Coronary artery (tissue), 2 donors: ENCODE measurements at regions not wholly inside any gene's neighbourhood (a gene's known extent, or its start where the extent isn't known, plus 50 kb on each side); places are given as distances from the start of the nearest gene placed in this dataset.

ENCODE experiments used
- DNase-seq: peaks from one replicate; pipeline ENCODE4 v3.0.0-alpha.2; 2017; ENCODE audit warnings: low spot score
- H3K27ac ChIP-seq, 2 donors: fragments of 200-600 bp; sonication (generic); one replicate each; pipeline ENCODE4 v1.5.1; 2016 to 2019
- H3K4me3 ChIP-seq: fragments of 200-600 bp; sonication (generic); 2 replicates; pipeline ENCODE4 v1.5.1; 2016; ENCODE audit warnings: mild to moderate bottlenecking, moderate library complexity
- TF ChIP-seq, protein P1 (sequence below): fragments of 200-600 bp; sonication (generic); IDR thresholded peaks from one replicate; pipeline ENCODE4 v1.5.1; 2019; ENCODE audit warnings: antibody characterized with exemption

DNA sequence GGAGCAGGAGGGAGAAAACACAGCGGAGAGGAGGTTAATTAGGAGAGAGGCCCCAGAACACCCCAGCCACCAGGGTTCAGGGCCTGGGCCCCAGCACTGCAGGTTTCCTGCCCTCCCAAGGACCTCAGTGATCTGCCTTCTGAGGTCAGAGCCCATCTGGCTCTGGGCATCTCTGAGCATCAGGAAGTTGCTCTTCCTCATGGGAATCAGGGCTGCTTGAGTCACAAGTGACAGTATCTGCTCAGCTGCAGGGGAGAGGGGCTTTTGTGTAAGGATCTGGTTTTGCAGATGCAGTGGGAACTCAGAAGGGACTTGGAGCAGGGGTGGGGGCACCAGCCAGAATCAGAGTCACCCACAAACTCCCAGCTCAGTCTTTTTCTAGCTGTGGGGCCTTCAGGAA lies 472.1 kb downstream of the PTPRU start:
- Histone ChIP-seq H3K27ac (no peak overlapping the region), H3K4me3 (no peak overlapping the region)
- TF ChIP-seq, protein P1, sequence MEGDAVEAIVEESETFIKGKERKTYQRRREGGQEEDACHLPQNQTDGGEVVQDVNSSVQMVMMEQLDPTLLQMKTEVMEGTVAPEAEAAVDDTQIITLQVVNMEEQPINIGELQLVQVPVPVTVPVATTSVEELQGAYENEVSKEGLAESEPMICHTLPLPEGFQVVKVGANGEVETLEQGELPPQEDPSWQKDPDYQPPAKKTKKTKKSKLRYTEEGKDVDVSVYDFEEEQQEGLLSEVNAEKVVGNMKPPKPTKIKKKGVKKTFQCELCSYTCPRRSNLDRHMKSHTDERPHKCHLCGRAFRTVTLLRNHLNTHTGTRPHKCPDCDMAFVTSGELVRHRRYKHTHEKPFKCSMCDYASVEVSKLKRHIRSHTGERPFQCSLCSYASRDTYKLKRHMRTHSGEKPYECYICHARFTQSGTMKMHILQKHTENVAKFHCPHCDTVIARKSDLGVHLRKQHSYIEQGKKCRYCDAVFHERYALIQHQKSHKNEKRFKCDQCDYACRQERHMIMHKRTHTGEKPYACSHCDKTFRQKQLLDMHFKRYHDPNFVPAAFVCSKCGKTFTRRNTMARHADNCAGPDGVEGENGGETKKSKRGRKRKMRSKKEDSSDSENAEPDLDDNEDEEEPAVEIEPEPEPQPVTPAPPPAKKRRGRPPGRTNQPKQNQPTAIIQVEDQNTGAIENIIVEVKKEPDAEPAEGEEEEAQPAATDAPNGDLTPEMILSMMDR, result no peak
- DNase-seq, result no peak

DNA sequence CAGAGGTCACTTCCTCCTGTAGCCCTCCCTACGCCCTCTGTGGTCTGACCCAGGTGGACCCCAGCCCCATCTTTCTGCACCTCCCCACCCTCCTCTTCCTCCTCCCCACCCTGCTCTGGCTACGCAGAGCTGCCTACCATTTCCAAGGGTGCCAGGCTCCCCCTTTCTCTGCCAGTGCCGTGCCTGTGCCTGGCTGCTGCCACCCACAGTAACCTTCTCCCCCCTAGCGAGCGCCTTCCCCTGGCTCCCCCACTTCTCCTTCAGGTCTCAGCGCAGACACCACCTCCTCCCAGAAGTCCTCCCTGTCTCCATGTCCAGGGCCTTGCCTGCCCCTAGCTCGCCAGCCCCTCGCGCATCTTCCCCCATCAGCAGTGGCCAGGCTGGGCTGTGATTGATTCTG lies 471.5 kb downstream of the PTPRU start:
- DNase-seq, result no peak
- H3K27ac ChIP-seq, result no peak overlapping the region
- H3K4me3 ChIP-seq, result no peak overlapping the region
- TF ChIP-seq, protein P1, result no peak

DNA sequence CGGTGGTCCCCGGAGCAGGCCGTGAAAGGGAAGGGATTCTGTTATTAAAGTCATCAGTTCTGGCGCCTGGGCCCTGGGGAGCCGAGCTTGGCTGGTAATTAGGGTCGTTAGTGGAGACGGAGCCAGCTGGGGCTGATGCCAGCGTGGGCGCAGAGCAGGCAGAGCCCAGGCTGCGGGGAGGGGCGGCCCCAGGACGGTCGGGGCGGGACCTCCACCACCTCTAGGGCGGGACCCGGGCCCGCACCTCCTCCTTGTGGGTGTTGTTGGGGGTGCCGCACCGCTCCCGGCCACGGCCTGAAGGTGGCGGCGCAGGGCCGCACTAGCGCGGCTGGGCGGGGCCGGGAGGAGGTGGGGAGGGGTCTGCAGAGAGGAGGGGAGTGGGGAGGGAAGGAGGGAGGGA lies 470.6 kb downstream of the PTPRU start:
- TF ChIP-seq, protein P1, result peak; percentile 17
- no peak overlapping the region for H3K27ac ChIP-seq
- DNase-seq, result no peak
- peak overlapping the region; percentile 39 for H3K4me3 ChIP-seq

DNA sequence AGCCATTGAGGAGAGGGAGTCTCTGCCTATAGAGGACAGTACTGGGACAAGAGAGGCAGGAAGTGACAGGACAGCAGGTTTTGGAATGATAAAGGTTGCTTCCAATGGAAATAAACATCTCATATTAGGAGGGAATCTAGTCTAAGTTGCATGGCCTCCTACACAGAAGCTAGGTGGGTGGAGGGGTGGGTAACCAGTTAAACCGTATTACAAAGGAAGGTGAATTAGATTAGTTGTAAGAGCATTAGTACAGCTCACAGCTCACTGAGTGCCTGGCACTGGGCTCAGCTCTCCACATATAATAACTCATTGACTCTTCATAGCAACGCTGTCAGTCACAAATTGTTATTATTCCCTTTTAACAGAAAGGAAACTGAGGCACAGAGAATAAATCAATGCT lies 468.1 kb downstream of the PTPRU start:
- Histone ChIP-seq H3K27ac (no peak overlapping the region), H3K4me3 (no peak overlapping the region)
- TF ChIP-seq, protein P1, result no peak
- DNase-seq, result no peak

DNA sequence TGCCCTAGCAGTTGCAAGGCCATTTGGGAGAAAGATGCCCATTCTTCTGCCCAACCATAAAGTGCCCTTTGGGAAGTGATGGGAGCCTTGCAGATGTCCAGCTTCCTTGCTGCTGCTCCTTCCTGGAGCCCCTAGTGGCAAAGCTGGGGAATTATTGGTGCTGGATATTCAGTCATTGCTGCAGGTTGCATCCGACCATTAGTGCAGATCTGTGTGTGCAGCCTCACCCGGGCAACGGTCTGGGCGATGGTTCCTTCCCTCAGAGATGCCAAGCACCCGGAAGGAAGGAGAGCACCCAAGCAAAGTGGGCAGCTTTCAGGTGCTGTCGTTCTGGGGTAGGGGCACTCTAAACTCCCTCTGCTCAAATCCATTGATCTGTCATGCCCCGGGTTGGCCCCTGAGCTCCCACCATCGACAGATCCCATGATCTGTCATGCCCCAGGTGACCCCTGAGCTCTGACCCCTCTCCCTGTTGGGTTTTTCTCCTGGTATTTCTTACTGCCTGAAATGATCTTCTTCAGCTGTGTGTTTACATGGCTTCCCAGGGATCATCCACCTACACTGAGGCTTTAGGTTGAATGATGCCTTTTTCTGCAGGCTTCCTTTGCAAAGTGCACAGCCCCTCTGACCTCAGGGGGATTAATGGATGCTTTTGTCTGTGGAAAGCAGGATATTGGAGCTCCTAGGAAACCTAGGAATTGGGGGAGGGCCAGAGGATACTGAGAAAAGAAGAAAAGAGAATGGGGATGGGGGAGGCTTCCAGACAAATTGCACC lies 467.5 kb downstream of the PTPRU start:
- no peak overlapping the region for H3K4me3 ChIP-seq
- no peak for DNase-seq
- TF ChIP-seq, protein P1, result peak; percentile 58
- H3K27ac ChIP-seq, result no peak overlapping the region

DNA sequence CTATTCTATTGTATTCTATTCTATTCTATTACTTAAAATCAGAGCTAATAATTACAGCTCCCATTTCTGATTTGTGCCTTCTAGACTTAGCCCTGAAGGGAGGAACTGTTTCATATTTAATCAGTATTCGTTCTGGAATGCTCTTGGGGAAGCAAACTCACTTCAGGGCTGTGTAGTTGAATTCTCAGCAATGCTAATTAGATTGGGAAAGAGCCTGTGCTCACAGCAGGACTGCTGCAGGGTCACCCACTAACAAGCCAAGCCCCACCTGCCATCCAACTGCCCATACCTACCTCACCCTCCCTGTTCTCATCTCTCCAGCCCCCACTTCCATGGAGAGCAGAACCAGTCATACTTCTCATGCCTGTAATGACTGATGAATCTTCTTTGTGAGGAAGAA lies 464.2 kb downstream of the PTPRU start:
- no peak for DNase-seq
- Histone ChIP-seq H3K27ac (no peak overlapping the region), H3K4me3 (no peak overlapping the region)
- TF ChIP-seq, protein P1, result no peak

DNA sequence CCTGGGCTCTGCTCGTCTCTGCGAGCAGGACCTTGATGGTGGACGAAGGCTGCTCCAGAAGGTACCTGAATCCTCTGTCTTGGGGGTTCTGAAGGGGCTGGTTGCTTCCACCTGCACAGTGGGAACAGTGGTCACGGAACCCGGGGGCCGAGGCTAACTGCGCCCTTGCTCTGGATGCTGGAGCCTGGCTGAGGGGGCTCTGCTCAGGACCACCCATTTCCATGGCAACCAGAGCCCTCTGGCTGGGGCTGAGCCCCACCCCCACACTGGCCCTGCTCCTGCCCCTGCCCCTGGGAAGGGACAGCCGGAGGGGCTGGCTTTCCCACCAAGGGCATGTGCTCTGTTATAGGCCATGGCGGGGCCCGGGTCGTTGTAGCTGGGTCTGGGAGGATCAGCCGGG lies 462.3 kb downstream of the PTPRU start:
- no peak for DNase-seq
- Histone ChIP-seq H3K27ac (no peak overlapping the region), H3K4me3 (no peak overlapping the region)
- TF ChIP-seq, protein P1, result no peak
